Breast epithelium (tissue), 3 donors: ENCODE measurements at regions not wholly inside any gene's neighbourhood (a gene's known extent, or its start where the extent isn't known, plus 50 kb on each side); places are given as distances from the start of the nearest gene placed in this dataset.

Source experiments
- CTCF ChIP-seq, 3 donors: fragments of 450-650 bp; IDR thresholded peaks; one replicate each; pipeline ENCODE4 v1.5.1; 2016 to 2017; ENCODE audit warnings: antibody characterized with exemption in 3 of 3, mild to moderate bottlenecking in 3 of 3, moderate library complexity in 3 of 3
- POLR2A ChIP-seq: fragments of 450-650 bp; IDR thresholded peaks from one replicate; pipeline ENCODE4 v1.6.1; 2016; ENCODE audit warnings: antibody characterized with exemption, mild to moderate bottlenecking, moderate library complexity
- POLR2AphosphoS5 ChIP-seq, 3 donors: sonication (generic); formaldehyde crosslinking; IDR thresholded peaks; one replicate each; pipeline ENCODE4 v1.6.1; 2017; ENCODE audit warnings: antibody characterized with exemption in 3 of 3

- TF ChIP-seq CTCF (IDR thresholded peaks at IDR 0.05) (no peak), POLR2A (no peak), POLR2AphosphoS5 (IDR thresholded peaks at IDR 0.05) (no peak)
Observed at GRCh38 chr10:83988435-83988834, 150.9 kb upstream of the GHITM start.
